C4-2B (cell line): ENCODE measurements at regions not wholly inside any gene's neighbourhood (a gene's known extent, or its start where the extent isn't known, plus 50 kb on each side); places are given as distances from the start of the nearest gene placed in this dataset.

Experiments
- H3K27ac ChIP-seq: fragments of 450-650 bp; 2 replicates; pipeline ENCODE4 v1.5.1; 2017
- CTCF ChIP-seq: fragments of 450-650 bp; conservative IDR thresholded peaks from 2 replicates; pipeline ENCODE4 v1.5.1; 2017; ENCODE audit warnings: mild to moderate bottlenecking
- ZFX ChIP-seq: fragments of 450-650 bp; IDR thresholded peaks from 2 replicates; pipeline ENCODE4 v1.6.1; 2017

DNA sequence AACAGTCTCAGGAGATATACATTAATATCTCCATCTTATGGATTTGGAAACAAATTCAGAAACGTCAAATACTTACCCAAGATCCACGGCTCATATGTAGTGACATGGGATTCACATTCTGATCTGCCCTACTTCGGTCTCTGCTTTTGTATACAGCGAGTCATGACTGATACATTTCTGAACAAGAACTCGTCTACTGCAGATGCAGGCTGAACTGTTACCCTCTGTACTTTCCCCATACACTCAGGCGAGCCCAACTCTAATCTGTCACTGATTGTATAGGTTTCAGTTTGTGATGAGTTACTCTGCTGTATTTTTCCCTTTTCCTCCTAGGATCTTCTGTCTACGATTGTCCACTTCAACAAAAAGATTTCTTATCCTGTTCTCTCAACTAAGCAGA lies 441.6 kb downstream of the CCDC91 start:
- no peak overlapping the region for H3K27ac ChIP-seq
- no peak for TF ChIP-seq CTCF
- no peak for TF ChIP-seq ZFX

DNA sequence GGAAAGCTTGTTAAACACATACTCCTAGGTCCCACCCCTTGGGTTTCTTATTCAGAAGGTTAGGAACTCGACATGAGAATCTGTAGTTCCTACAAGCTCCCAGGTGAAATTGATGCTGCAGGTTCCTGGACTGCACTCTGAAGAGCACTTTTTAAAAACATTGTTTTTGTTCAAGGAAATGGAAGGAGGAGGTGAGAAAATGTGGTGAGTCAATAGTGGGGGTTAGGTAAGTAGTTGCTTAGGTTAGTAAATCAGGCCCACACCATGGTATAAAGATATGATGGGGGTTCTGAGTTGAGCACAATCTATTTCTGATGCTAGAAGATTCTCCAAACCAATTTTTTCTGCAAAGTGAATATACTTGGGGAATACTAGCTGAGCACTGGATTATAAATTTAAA lies 450.3 kb downstream of the CCDC91 start:
- TF ChIP-seq CTCF (no peak), ZFX (no peak)
- no peak overlapping the region for H3K27ac ChIP-seq

GRCh38 chr12:28645436-28645835 lies 455.2 kb downstream of the CCDC91 start:
- TF ChIP-seq ZFX (no peak), CTCF (no peak)
- H3K27ac ChIP-seq = no peak overlapping the region

DNA sequence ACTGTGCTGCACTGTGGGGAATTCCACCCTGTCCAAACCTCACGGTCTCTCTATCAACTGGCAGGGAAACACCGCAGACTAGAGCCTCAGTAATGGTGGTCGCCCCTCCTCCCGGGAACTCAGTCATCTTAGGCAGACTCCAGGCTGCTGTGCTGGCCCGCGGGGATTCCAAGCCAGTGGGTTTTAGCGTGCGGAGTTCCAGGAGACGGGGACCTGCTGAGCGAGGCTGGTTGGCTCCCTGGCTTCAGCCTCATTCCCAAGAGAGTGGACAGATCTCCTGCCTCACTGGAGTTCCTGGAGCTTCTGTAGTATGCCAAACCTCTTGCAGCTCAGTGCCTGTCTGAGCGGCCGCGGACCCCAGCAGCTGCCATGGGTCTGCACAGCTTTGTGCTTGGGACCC lies 455.6 kb downstream of the CCDC91 start:
- no peak overlapping the region for H3K27ac ChIP-seq
- TF ChIP-seq ZFX (no peak), CTCF (no peak)

- H3K27ac ChIP-seq = no peak overlapping the region
- TF ChIP-seq CTCF (no peak), ZFX (no peak)
These were observed 460.6 kb downstream of the CCDC91 start for GRCh38 chr12:28650906-28651305.

GRCh38 chr12:28652239-28652638 lies 462.0 kb downstream of the CCDC91 start:
- TF ChIP-seq CTCF (no peak), ZFX (no peak)

DNA sequence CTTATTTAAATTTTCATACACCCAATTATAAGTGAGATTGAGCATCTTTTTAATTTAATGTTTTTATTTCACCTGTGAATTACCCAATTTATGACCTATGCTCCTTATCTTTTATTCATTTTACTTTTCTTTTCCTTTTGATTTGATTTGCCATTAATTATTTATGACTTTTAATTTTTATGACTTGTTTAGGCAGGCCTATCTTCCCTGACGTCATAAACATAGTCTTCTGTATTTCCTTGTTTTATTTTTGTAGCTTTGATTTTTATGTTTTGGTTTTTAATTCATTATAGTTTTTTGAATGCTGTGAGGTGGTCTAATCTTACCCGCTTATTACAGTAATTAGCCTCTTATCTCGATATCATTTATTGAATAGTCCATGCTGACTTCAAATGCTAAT lies 467.1 kb upstream of the FAR2 start:
- TF ChIP-seq CTCF = no peak
- no peak for TF ChIP-seq ZFX
- H3K27ac ChIP-seq = no peak overlapping the region

More at GRCh38 chr12:28652239-28652638, 462.0 kb downstream of the CCDC91 start:
- H3K27ac ChIP-seq = no peak overlapping the region
